ENCODE measurements at regions not wholly inside any gene's neighbourhood (a gene's known extent, or its start where the extent isn't known, plus 50 kb on each side); places are given as distances from the start of the nearest gene placed in this dataset.

- DNase-seq (ENCODE audit: low read depth): no peak
Measured at GRCh38 chrX:122783918-122784317, 400.2 kb upstream of the GRIA3 start.

DNA sequence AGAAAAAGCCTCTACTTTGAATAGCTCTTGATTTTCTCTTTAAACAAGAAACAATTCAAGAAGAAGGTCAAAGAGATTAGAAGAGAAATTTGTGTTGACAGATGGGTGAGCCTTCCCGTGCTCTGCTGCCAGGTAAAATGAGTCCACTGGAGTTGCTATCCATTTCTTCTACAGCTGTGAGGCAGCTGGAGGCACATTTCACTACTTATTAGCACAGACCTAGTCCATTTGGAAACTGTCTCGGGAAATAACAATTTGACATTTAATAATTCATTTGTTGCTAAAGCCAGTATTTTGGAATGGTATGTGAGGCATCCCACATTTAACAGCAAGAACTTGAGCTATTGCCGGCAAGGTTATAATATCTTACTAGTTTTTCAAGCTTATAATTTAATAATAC, 396.8 kb upstream of the GRIA3 start:
- no peak for DNase-seq (ENCODE audit: low read depth)

DNA sequence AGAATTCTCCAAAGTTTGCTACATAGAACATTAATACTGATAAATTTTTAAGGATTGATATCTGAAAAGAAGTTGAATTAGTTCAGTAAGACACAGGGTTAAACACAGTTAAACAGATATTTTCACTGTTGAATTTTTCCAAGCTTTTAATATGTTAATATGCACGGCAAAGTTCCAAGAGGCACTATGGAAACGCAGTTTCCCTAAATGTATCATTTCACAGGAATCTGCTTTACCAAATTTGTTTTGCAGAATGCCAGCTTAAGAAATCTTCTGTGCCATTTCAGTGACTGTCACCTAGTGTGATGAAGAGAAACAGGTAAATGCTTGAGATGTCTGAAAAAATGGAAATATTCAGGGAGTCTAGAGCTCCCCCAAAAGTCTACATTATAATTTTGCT, 395.9 kb upstream of the GRIA3 start:
- no peak for DNase-seq (ENCODE audit: low read depth)

DNA sequence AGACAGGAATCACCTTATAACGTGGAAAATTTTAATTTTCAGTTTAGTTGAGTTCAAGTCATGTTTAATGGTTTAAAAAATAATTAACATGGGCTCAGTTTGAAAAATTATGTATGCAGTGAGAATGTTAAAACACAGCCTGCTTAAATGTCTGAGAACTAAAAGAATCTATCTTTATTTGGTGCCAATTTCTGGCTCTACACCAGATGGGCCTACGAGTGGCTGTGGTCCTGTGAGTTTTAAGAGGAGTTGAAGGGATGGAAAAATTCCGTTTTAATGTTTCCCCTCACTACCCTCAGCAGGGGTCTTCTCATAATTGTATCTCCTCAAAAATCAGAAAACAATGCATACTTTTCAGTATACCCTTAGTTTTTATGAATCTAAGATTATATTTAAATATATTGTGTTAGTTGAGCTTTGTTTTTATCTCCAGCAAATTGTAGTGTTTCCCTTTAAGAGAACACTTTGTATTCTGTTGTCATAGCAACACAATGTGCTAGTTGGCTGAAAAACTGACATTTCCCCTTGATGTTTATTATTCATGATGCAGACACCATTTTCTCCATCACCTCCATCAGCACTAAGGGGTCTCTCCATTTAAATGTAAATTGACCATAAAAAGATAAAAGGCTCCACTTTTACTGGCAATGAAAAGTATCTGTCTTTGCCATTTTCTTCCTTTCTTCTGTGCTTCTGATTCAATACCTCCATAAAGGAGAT, 393.5 kb upstream of the GRIA3 start:
- DNase-seq (ENCODE audit: low read depth): no peak

- DNase-seq (ENCODE audit: low read depth): no peak
Measured at GRCh38 chrX:122813876-122814275, 370.2 kb upstream of the GRIA3 start.

GRCh38 chrX:122816288-122816687, 367.8 kb upstream of the GRIA3 start:
- DNase-seq (ENCODE audit: low read depth): no peak

DNA sequence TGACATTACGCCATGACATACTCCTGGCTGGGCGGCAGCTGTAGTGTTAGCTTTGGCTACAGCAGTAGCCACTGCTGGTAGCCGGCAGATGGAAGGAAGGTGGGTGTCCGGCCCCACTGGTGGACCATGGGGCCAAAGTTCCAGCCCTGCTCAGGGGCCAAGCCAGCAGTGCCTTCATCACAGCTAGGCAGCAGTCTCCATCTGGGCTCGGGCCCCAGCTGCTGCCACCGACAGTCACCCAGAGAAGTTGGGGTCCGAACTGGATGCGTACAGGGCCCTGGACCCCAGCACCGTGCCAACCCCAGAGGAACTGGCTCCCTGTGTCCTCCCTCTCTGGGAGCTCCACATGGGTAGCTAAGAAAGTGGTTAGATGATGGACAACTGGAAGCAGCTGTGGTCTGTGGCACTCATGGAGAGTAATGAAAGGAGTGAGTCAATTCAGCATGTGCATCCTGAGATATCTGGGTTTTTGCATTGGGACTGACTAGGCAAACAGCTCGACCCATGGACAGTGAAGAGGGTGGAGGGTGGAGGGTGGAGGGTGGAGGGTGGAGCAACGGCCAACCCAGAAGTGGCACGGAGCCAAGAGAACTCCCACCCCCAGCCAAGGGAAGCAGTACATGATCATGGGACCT, 366.6 kb upstream of the GRIA3 start:
- DNase-seq (ENCODE audit: low read depth): no peak

GRCh38 chrX:122818068-122818467, 366.0 kb upstream of the GRIA3 start:
- no peak for DNase-seq (ENCODE audit: low read depth)

GRCh38 chrX:122833230-122833629, 350.8 kb upstream of the GRIA3 start:
- no peak for DNase-seq (ENCODE audit: low read depth)

GRCh38 chrX:122835886-122836285, 348.2 kb upstream of the GRIA3 start:
- DNase-seq (ENCODE audit: low read depth): no peak

DNA sequence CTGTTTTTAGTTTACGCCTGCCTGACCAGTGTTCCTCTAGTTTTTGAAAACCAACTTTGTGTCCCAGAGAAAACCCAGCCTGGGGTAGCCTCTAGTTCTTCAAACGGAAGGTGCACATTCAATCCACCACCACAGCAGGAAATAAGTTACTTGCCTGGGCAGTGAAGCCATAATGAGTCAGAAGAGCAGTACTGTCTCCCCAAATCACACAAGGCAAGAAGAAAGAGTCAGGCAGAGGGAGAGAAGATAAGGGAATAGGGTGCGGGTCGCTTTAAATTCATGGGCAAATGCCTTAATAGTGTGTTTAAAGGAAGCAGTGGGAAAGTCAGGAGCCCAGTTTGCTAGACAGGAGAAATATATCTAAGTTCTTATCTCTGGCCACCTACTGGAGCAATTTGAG, 333.8 kb upstream of the GRIA3 start:
- DNase-seq (ENCODE audit: low read depth): no peak

- DNase-seq (ENCODE audit: low read depth): no peak
Measured at GRCh38 chrX:122856205-122856604, 327.9 kb upstream of the GRIA3 start.

DNA sequence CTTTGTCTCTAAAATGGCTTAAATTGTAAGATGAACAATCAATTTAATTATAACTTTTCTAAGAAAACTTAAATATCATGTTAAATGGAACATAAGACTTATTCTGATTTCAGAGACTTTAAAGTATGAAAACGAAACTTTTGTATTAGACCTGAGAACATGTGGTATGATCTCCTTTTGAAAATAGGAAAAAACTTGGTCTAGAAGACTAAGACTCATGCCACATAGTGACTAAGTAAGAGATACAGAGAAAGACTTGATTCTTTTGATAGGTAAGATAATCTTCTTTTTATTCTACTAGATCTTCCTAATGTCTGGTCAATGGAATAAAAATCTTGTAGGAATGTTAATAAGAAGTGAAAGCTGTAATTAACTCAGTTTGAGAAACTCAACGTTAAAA, 326.3 kb upstream of the GRIA3 start:
- DNase-seq (ENCODE audit: low read depth): no peak

DNA sequence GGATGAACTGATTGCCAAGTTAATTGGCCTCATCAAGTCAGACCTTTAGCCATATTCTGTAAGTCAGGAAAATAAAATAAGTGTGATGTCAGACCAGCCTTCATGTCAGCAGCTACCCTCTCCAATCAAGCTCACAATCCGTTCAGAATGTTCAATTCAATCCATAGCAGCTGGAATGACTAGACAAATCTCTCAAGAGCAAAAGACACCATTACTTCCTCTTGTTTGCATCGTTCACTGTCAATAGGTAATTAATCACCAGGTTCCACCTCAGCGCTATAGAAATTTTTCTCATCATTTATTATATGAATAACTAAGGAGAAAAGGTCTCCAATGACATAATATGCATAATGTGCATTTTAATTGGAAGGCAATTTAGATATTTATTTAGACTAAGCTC, 321.0 kb upstream of the GRIA3 start:
- no peak for DNase-seq (ENCODE audit: low read depth)

- no peak for DNase-seq (ENCODE audit: low read depth)
Measured at GRCh38 chrX:122866532-122866931, 317.5 kb upstream of the GRIA3 start.

GRCh38 chrX:122868631-122869030, 315.4 kb upstream of the GRIA3 start:
- DNase-seq (ENCODE audit: low read depth): no peak

DNA sequence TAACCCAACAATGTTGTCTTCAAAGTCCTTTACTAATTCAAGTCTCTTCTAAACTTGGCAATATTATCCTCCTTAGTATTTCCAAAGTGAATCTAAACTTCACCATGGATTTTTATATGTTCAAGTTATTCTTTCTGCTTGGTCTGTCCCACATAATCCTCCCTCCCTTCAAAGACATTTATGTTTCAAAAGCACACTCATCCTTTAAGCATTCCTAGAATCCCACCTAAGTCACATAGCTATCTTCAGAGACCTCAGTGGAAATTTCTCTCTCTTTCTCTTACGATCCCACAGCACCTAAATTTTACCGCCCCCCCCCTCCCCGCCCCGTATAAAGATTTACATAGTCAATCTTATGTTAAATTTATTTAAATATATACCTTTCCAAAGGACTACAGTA, 314.9 kb upstream of the GRIA3 start:
- DNase-seq (ENCODE audit: low read depth): no peak

- no peak for DNase-seq (ENCODE audit: low read depth)
Measured at GRCh38 chrX:122878269-122878668, 305.8 kb upstream of the GRIA3 start.

DNA sequence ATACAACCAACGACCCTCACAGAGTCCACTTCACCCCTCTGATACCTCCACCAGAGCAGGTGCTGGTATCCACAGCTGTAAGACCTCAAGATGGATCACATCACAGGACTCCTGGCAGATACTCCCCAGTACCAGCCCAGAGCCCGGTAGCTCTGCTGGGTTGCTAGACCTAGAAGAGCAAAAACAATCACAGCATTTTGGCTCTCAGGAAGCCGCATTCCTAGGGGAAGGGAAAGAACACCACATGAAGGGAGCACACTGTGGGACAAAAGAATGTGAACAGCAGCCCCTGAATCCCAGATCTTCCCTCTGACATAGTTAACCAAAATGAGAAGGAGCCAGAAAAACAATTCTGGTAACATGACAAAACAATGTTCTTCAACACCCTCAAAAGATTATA, 303.1 kb upstream of the GRIA3 start:
- no peak for DNase-seq (ENCODE audit: low read depth)

DNA sequence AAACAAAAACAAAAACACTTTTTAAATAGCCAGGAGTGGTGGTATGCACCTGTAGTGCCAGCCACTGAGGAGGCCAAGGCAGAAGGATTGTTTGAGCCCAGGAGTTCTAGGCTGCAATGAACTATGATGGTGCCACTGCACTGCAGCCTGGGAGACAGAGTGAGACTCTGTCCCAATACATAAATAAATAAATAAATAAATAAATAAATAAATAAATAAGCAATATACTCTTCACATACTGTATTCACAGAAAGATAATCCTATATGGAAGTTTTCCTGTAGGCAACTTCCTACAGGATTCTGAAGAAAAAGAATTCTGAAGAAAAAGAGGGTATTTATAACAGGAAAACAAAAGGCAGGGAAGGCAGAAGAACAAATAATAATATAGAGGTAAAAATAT, 293.3 kb upstream of the GRIA3 start:
- no peak for DNase-seq (ENCODE audit: low read depth)

DNA sequence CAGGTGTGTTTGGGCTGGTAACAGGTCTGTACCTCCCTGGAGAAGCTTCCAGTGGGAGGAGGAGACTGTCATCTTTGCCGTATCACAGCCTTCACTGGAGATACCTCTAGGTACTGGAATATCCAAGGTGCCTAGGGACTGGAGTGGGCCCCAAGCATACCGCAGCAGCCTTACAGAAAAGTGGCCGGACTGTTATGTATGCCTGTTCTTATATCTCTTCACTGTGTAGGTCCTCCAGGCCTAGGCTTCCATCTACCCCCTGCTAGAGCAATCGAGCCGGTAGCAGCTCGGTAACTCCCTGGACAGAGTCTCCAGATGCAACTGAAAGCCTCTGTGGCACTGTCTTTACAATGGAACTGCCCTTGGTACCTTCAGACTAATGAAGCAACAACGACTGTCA, 277.4 kb upstream of the GRIA3 start:
- no peak for DNase-seq (ENCODE audit: low read depth)

- DNase-seq (ENCODE audit: low read depth): no peak
Measured at GRCh38 chrX:122907375-122907774, 276.7 kb upstream of the GRIA3 start.

DNA sequence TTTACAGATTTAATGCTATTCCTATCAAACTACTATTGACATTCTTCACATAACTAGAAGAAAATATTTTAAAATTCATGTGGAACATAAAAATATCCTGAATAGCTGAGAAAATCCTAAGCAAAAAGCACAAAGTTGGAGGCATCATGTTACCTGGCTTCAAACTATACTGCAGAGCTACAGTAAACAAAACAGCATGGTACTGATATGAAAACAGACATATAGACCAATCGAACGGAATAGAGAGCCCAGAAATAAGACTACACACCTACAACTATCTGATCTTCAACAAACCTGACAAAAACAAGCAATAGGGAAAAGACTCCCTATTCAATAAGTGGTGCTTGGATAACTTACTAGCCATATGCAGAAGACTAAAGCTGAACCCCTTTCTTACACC, 273.4 kb upstream of the GRIA3 start:
- DNase-seq (ENCODE audit: low read depth): no peak

DNA sequence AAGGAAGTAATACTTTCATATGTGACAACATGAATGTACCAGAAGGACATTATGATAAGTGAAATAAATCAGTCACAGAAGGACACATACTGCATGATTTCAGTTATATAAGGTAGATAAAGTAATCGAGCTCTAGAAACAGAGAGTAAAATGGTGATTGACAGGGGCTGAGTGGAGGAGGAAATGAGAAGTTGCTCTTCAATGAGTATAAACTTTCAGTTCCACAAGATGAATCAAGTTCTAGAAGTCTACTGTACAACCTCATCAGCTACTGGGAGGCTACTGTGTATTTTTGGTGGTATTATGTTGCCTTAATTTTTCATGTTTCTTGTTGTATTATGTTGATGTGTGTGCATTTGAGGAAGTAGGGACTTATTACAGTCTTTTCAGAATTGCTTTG, 270.9 kb upstream of the GRIA3 start:
- DNase-seq (ENCODE audit: low read depth): no peak
